NCI-H2196 (cell line): ENCODE measurements at regions not wholly inside any gene's neighbourhood (a gene's known extent, or its start where the extent isn't known, plus 50 kb on each side); places are given as distances from the start of the nearest gene placed in this dataset.
"Not testable (repeated sequence)": the region's sequence is repeated elsewhere in the genome, so short reads cannot be mapped to it uniquely, and the experiment has no call there.

Source experiments
- DNase-seq: peaks from one replicate; lab custom pipeline; 2025; ENCODE audit not compliant: unreplicated experiment; lab: John Stamatoyannopoulos, UW

- DNase-seq, result no peak
Measured at GRCh38 chr9:22216730-22217172, 207.6 kb upstream of the CDKN2B start.

- DNase-seq, result no peak
Measured at GRCh38 chr9:22217254-22217653, 208.1 kb upstream of the CDKN2B start.

- DNase-seq, result not testable (repeated sequence)
Measured at GRCh38 chr9:22225856-22226255, 216.8 kb upstream of the CDKN2B start.

- DNase-seq, result no peak
Measured at GRCh38 chr9:22227986-22228385, 218.6 kb upstream of the DMRTA1 start.

- no peak for DNase-seq
Measured at GRCh38 chr9:22228542-22228941, 218.1 kb upstream of the DMRTA1 start.

GRCh38 chr9:22229069-22229468, 217.6 kb upstream of the DMRTA1 start:
- no peak for DNase-seq

- not testable (repeated sequence) for DNase-seq
Measured at GRCh38 chr9:22231309-22231708, 215.3 kb upstream of the DMRTA1 start.

- no peak for DNase-seq
Measured at GRCh38 chr9:22232971-22233370, 213.7 kb upstream of the DMRTA1 start.

GRCh38 chr9:22237497-22238363, 208.9 kb upstream of the DMRTA1 start:
- no peak for DNase-seq

- DNase-seq, result peak; percentile 22
Measured at GRCh38 chr9:22238809-22239684, 207.6 kb upstream of the DMRTA1 start.

GRCh38 chr9:22240619-22241018, 206.0 kb upstream of the DMRTA1 start:
- DNase-seq, result no peak

- DNase-seq, result no peak
Measured at GRCh38 chr9:22241024-22241423, 205.6 kb upstream of the DMRTA1 start.

- DNase-seq, result no peak
Measured at GRCh38 chr9:22241611-22242010, 205.0 kb upstream of the DMRTA1 start.

- DNase-seq, result peak; percentile 2
Measured at GRCh38 chr9:22244139-22245011, 202.2 kb upstream of the DMRTA1 start.

- no peak for DNase-seq
Measured at GRCh38 chr9:22255337-22255736, 191.3 kb upstream of the DMRTA1 start.

- DNase-seq, result no peak
Measured at GRCh38 chr9:22256381-22256780, 190.2 kb upstream of the DMRTA1 start.

- no peak for DNase-seq
Measured at GRCh38 chr9:22257026-22257816, 189.4 kb upstream of the DMRTA1 start.

- DNase-seq, result no peak
Measured at GRCh38 chr9:22265038-22265437, 181.6 kb upstream of the DMRTA1 start.

GRCh38 chr9:22265534-22265933, 181.1 kb upstream of the DMRTA1 start:
- DNase-seq, result no peak

- no peak for DNase-seq
Measured at GRCh38 chr9:22274477-22274876, 172.1 kb upstream of the DMRTA1 start.
